Psoas muscle (tissue), 7 donors: ENCODE measurements at regions not wholly inside any gene's neighbourhood (a gene's known extent, or its start where the extent isn't known, plus 50 kb on each side); places are given as distances from the start of the nearest gene placed in this dataset.

Experiments
- ATAC-seq, 4 donors: fragments of 200-7000 bp; cut with Tn5 transposase; one replicate each; pipeline ENCODE4 v1.9.1; 2020; ENCODE audit warnings: moderate library complexity in 3 of 4, mild to moderate bottlenecking in 2 of 4
- DNase-seq, 2 donors: peaks; one replicate each; pipeline ENCODE4 v3.0.0-alpha.2; 2020
- H3K27ac ChIP-seq: fragments of 200-600 bp; one replicate; pipeline ENCODE4 v1.8.0; 2022
- H3K27me3 ChIP-seq, 3 donors: fragments of 200-600 bp in 1 of 3; one replicate each; pipeline versions ENCODE4 v1.6.1 to v1.8.0; 2013 to 2022; ENCODE audit warnings: low read length in 2 of 3, mild to moderate bottlenecking in 2 of 3, moderate library complexity in 1 of 3; ENCODE audit not compliant: insufficient read depth in 3 of 3
- H3K36me3 ChIP-seq, 2 donors: fragments of 200-600 bp in 1 of 2; one replicate each; pipeline versions ENCODE4 v1.6.1 to v1.8.0; 2013 to 2022; ENCODE audit warnings: low read depth in 1 of 2, mild to moderate bottlenecking in 1 of 2, moderate library complexity in 1 of 2; ENCODE audit not compliant: insufficient read depth in 1 of 2
- H3K4me1 ChIP-seq: fragments of 200-600 bp; one replicate; pipeline ENCODE4 v1.8.0; 2022
- H3K4me3 ChIP-seq: fragments of 200-600 bp; one replicate; pipeline ENCODE4 v1.8.0; 2022; ENCODE audit warnings: mild to moderate bottlenecking
- H3K9me3 ChIP-seq: fragments of 200-600 bp; one replicate; pipeline ENCODE4 v1.8.0; 2022
- WGBS, 3 donors: extraction: QIAGEN DNeasy Blood & Tissue Kit; methylation state at CpG; one replicate each; pipeline versions ENCODE4 v1.1.6 to v1.1.7; 2013; 5-methylcytosine and 5-hydroxymethylcytosine counted together
- intact Hi-C, 2 donors: fragments of 100-400 bp; cut with DNase I; formaldehyde crosslinking; loops; one replicate each; pipeline versions ENCODE4 v1.11.0 to v1.14.2; 2022
- TF ChIP-seq, protein P1 (sequence below): fragments of 200-600 bp; IDR thresholded peaks from one replicate; pipeline ENCODE4 v1.8.0; 2022; ENCODE audit warnings: antibody characterized with exemption
- donor health status: healthy with polysubstance abuse.
- donor health status: DM: no; HTN: no; CAD: no; lungs with moderate emphysema.
- donor health status: Bipolar disorder and iron deficiency.
- donor health status: healthy.
- donor health status: DM: yes; HTN: yes; CAD: no.
- donor health status: DM: no; HTN: no; CAD: no.
- donor health status: DM: yes; HTN: yes; CAD: no.

DNA sequence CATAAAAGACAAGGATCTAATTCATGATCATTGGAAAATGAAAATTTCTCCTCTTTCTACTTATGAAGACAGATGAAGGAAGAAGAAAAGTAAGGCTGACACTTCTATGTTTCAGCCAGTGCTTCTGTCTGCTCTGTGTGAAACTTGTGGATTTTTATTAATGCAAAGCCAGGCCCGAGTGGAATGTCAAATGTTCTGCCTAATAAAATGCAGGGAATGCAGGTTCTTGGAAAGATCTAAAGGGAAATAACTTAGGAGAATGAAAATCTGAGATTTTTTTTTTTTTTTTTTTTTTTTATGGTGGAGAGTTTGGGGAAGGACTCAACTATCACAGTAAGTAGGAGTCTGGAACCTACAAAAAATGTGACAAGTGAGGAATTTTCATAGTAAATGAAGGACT is 1732.3 kb upstream of the SLC10A2 start:
- Histone ChIP-seq H3K36me3 (no peaks in the 10 kb centered on the region), H3K4me1 (peaks cover 6% of the 10 kb centered on the region), H3K4me3 (no peak overlapping the region), H3K27me3 (no peaks in the 10 kb centered on the region), H3K9me3 (no peaks in the 10 kb centered on the region), H3K27ac (no peak overlapping the region)
- intact Hi-C loops: no loop called here
- no peak for DNase-seq
- WGBS, 3 donors: 24 to 40% (median 25%) methylated on average over 1 of the region's 1 CpG
- ATAC-seq: no peak
- TF ChIP-seq, protein P1, sequence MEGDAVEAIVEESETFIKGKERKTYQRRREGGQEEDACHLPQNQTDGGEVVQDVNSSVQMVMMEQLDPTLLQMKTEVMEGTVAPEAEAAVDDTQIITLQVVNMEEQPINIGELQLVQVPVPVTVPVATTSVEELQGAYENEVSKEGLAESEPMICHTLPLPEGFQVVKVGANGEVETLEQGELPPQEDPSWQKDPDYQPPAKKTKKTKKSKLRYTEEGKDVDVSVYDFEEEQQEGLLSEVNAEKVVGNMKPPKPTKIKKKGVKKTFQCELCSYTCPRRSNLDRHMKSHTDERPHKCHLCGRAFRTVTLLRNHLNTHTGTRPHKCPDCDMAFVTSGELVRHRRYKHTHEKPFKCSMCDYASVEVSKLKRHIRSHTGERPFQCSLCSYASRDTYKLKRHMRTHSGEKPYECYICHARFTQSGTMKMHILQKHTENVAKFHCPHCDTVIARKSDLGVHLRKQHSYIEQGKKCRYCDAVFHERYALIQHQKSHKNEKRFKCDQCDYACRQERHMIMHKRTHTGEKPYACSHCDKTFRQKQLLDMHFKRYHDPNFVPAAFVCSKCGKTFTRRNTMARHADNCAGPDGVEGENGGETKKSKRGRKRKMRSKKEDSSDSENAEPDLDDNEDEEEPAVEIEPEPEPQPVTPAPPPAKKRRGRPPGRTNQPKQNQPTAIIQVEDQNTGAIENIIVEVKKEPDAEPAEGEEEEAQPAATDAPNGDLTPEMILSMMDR: no peak

DNA sequence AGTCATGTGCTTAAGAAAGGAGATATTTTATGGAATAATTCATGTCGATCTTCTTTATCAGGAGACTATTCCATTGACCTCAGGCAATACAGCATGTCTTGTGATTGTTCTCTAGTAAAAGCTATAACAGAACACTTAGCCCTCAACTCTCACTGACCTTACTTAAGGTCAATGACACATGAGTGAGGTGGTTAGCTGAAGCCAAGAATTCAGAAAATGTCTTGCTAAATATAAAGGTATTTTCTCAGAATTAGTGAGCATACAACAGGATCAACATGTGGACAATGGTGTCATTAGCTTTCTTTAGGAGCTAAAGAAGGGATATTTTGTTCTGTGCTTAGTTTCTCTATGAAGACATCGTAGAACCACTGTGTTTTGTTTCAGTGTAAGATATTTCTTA is 1730.4 kb upstream of the SLC10A2 start:
- H3K4me3 ChIP-seq: no peak overlapping the region
- DNase-seq (no peak), ATAC-seq (no peak)
- whole genome bisulfite sequencing, 3 donors: 57 to 67% (median 61%) methylated on average over 2 of the region's 2 CpGs
- H3K9me3 ChIP-seq: no peaks in the 10 kb centered on the region
- intact Hi-C loops: no loop called here
- H3K27ac ChIP-seq: no peak overlapping the region
- H3K27me3 ChIP-seq: no peaks in the 10 kb centered on the region
- H3K36me3 ChIP-seq: no peaks in the 10 kb centered on the region
- H3K4me1 ChIP-seq: peaks cover 6% of the 10 kb centered on the region
- TF ChIP-seq, protein P1: no peak

DNA sequence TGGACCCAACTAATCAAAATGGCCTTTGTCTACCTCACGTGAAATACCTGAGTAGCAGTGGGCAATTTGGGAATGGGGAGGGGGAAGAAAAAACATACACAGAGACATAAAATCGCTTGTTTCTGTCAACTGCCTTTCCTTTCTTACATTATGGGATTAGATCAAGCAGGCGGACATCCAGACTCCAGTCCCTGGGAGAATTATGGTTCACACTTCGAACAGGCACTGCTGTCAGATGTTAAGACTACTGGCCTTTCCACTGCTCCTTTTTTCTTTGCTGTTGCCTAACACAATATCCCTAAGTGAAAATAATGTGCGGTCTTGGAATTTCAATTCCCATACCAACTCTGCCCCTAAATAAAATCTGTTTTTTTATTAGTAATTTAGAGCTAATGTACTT is 1719.7 kb upstream of the SLC10A2 start:
- Histone ChIP-seq H3K4me3 (no peak overlapping the region), H3K9me3 (no peaks in the 10 kb centered on the region), H3K27me3 (no peaks in the 10 kb centered on the region), H3K27ac (no peak overlapping the region), H3K4me1 (no peaks in the 10 kb centered on the region), H3K36me3 (no peaks in the 10 kb centered on the region)
- intact Hi-C loops: no loop called here
- TF ChIP-seq, protein P1: no peak
- DNase-seq: no peak
- WGBS, 3 donors: 50 to 54% (median 51%) methylated on average over 5 of the region's 5 CpGs
- no peak for ATAC-seq

DNA sequence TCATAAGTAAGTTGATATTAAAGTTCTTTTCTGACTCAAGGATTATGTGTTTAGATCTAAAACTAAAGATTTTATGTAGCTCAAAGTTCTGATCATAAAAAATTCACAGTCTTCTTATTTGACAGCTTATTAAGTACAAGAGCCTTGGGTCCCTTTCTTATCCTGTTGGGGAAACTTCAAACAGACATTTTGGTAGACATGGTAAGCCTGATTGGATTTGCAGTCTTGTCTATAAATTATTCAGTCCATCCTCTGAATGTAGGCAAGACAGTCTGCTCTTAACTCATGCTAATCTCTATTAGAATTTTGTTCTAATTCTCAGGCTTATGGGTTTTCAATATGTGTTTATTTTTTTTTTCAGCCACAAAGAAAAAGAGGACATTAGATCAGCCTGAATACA is 1718.7 kb upstream of the SLC10A2 start:
- intact Hi-C loops: no loop called here
- no peak for DNase-seq
- TF ChIP-seq, protein P1: no peak

DNA sequence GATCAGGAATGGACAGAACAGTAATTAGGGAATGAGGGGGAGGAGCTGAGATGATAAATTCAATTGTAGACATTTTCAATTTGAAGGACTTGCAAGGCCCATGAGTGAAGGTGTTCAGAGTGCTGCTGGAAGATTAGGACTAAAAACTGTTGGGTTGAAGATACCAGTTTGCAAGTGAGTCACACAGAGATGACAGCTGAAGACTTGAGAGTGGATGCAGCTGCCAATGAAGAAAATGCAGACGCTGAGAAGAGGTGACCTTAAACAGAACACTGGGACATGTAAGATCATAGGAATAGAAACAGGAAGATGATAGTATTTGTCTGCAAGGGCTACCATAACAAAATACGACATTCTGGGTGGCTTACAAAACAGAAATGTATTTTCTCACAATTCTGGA is 1716.5 kb upstream of the SLC10A2 start:
- TF ChIP-seq, protein P1: no peak
- Histone ChIP-seq H3K4me1 (no peaks in the 10 kb centered on the region), H3K27ac (no peak overlapping the region), H3K4me3 (no peak overlapping the region), H3K27me3 (no peaks in the 10 kb centered on the region), H3K36me3 (no peaks in the 10 kb centered on the region), H3K9me3 (no peaks in the 10 kb centered on the region)
- 46 to 62% (median 50%) methylated on average over 2 of the region's 2 CpGs for WGBS, 3 donors
- DNase-seq: no peak
- ATAC-seq: no peak
- intact Hi-C loops: no loop called here

More for the DNA sequence above, 1718.7 kb upstream of the SLC10A2 start:
- Histone ChIP-seq H3K4me1 (no peaks in the 10 kb centered on the region), H3K4me3 (no peak overlapping the region), H3K9me3 (no peaks in the 10 kb centered on the region), H3K27me3 (no peaks in the 10 kb centered on the region), H3K27ac (no peak overlapping the region), H3K36me3 (no peaks in the 10 kb centered on the region)
- ATAC-seq: no peak
